Left lung (tissue), 4 donors: ENCODE measurements at regions not wholly inside any gene's neighbourhood (a gene's known extent, or its start where the extent isn't known, plus 50 kb on each side); places are given as distances from the start of the nearest gene placed in this dataset.

Experiments used
- ATAC-seq: fragments of 200-7000 bp; cut with Tn5 transposase; one replicate; pipeline ENCODE4 v1.9.1; 2020; ENCODE audit warnings: moderate library complexity
- DNase-seq, 4 donors: peaks; one replicate each; pipeline ENCODE4 v3.0.0-alpha.2; 2013 to 2020
- H3K27ac ChIP-seq, 2 donors: fragments of 200-600 bp; sonication (generic) in 1 of 2; one replicate each; pipeline versions ENCODE4 v1.5.0 to v1.8.0; 2020 to 2021
- H3K27me3 ChIP-seq, 2 donors: fragments of 200-600 bp; sonication (generic) in 1 of 2; one replicate each; pipeline versions ENCODE4 v1.5.0 to v1.8.0; 2020 to 2021
- H3K36me3 ChIP-seq, 2 donors: fragments of 200-600 bp; sonication (generic) in 1 of 2; one replicate each; pipeline versions ENCODE4 v1.5.0 to v1.8.0; 2020 to 2021
- H3K4me1 ChIP-seq, 2 donors: fragments of 200-600 bp; one replicate each; pipeline ENCODE4 v1.8.0; 2021
- H3K4me3 ChIP-seq, 2 donors: fragments of 200-600 bp; sonication (generic) in 1 of 2; one replicate each; pipeline versions ENCODE4 v1.5.0 to v1.8.0; 2020 to 2021; ENCODE audit warnings: mild to moderate bottlenecking in 1 of 2
- H3K9me3 ChIP-seq, 2 donors: fragments of 200-600 bp; sonication (generic) in 1 of 2; one replicate each; pipeline versions ENCODE4 v1.5.0 to v1.8.0; 2020 to 2021
- intact Hi-C, 2 donors: fragments of 100-400 bp; cut with DNase I; formaldehyde crosslinking; loops; one replicate each; pipeline versions ENCODE4 v1.11.2 to v1.14.2; 2022
- TF ChIP-seq, protein P1 (sequence below), 2 donors: fragments of 200-600 bp; sonication (generic) in 1 of 2; IDR thresholded peaks; one replicate each; pipeline versions ENCODE4 v1.5.0 to v1.8.0; 2021; ENCODE audit warnings: antibody characterized with exemption in 2 of 2
- donor health status: DM: no; HTN: yes; CAD: no.
- donor health status: DM: no; HTN: no; CAD: no.

DNA sequence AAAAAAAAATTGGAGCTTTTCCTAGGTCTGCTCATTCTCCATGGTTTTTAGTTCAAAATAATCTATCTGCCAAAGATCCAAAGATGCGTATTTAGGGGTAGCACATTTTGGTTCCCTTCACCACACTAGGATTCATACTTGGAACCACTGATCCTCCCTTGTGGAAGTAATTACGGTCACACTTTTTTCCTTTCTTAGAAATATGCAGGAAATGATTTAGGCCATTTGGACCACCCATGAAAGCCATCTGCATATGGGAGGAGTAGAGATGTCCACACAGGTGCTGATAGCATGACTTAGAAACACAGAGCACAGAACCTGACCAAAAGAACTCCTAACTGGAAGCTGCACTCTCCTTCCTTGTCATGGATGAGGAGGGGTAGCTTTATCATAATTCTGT, 105.9 kb upstream of the RAI14 start:
- intact Hi-C loops: no loop called here
- Histone ChIP-seq H3K9me3 (peaks cover 0 to 21% of the 10 kb centered on the region in 2 donors), H3K4me3 (no peak overlapping the region), H3K4me1 (peaks cover 0 to 3% of the 10 kb centered on the region in 2 donors), H3K36me3 (no peaks in the 10 kb centered on the region), H3K27ac (no peak overlapping the region), H3K27me3 (no peaks in the 10 kb centered on the region)
- no peak for DNase-seq
- TF ChIP-seq, protein P1, sequence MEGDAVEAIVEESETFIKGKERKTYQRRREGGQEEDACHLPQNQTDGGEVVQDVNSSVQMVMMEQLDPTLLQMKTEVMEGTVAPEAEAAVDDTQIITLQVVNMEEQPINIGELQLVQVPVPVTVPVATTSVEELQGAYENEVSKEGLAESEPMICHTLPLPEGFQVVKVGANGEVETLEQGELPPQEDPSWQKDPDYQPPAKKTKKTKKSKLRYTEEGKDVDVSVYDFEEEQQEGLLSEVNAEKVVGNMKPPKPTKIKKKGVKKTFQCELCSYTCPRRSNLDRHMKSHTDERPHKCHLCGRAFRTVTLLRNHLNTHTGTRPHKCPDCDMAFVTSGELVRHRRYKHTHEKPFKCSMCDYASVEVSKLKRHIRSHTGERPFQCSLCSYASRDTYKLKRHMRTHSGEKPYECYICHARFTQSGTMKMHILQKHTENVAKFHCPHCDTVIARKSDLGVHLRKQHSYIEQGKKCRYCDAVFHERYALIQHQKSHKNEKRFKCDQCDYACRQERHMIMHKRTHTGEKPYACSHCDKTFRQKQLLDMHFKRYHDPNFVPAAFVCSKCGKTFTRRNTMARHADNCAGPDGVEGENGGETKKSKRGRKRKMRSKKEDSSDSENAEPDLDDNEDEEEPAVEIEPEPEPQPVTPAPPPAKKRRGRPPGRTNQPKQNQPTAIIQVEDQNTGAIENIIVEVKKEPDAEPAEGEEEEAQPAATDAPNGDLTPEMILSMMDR (IDR thresholded peaks at IDR 0.05): no peak
- no peak for ATAC-seq

DNA sequence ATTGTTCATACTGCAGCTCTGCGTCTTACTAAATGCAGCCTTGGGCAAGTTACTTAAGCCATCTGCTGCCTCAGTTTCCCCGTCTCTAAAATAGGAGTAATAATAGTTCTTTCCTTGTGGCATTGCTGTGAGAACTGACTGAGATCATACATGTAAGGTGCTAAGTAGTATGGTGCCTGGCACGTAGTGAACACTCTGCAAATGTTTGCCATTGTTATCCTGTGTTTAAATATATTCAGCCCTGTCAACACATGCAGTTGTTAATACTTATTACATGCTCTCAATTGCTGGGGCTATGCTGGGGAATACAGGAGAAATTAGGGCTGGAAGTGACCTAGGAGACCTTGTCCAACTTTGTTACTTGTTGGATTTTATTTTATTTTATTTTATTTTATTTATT, 105.2 kb upstream of the RAI14 start:
- ATAC-seq: no peak
- TF ChIP-seq, protein P1 (IDR thresholded peaks at IDR 0.05): no peak
- peaks cover 0 to 15% of the 10 kb centered on the region in 2 donors for H3K9me3 ChIP-seq
- H3K36me3 ChIP-seq: no peaks in the 10 kb centered on the region
- H3K4me1 ChIP-seq: peaks cover 0 to 3% of the 10 kb centered on the region in 2 donors
- H3K4me3 ChIP-seq: no peak overlapping the region
- DNase-seq: no peak
- no peaks in the 10 kb centered on the region for H3K27me3 ChIP-seq
- intact Hi-C loops: no loop called here
- no peak overlapping the region for H3K27ac ChIP-seq

DNA sequence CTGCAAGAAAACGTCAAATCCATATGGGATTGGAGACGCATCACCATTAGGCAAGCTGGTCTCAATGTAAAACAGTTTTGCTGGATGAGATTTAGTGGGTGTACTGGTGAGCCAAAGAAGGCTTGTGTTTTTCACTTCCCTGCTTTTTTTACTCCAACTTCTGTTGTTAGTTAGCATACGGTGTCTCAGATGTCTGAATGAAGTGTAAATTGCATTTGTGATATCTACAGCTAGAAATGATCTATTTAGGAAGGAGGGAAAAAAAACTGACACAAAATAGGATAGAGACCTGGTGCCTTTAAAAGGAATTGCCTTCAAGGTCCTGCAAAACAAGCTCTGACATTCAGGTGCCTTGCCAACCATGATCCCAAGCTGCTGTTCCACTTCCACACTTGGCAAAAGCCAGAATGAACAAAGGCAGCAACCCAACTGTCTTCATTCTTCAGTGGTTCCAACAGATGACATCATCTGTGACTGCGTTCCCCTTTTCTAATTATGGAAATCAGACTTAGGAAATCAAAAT, 104.2 kb upstream of the RAI14 start:
- no peak for ATAC-seq
- H3K27ac ChIP-seq: no peak overlapping the region

GRCh38 chr5:34552686-34553085, 103.4 kb upstream of the RAI14 start:
- no peak for DNase-seq
- Histone ChIP-seq H3K9me3 (no peaks in the 10 kb centered on the region), H3K27ac (no peak overlapping the region), H3K36me3 (no peaks in the 10 kb centered on the region), H3K27me3 (no peaks in the 10 kb centered on the region), H3K4me3 (no peak overlapping the region), H3K4me1 (peaks cover 0 to 3% of the 10 kb centered on the region in 2 donors)
- intact Hi-C loops: no loop called here
- TF ChIP-seq, protein P1 (IDR thresholded peaks at IDR 0.05): no peak
- no peak for ATAC-seq

More for the DNA sequence above, 104.2 kb upstream of the RAI14 start:
- TF ChIP-seq, protein P1 (IDR thresholded peaks at IDR 0.05): no peak
- no peak overlapping the region for H3K4me3 ChIP-seq
- no peaks in the 10 kb centered on the region for H3K27me3 ChIP-seq
- peak in 1 of 4 donors; percentile 30 for DNase-seq
- H3K36me3 ChIP-seq: no peaks in the 10 kb centered on the region
- peaks cover 0 to 3% of the 10 kb centered on the region in 2 donors for H3K4me1 ChIP-seq
- H3K9me3 ChIP-seq: peaks cover 0 to 6% of the 10 kb centered on the region in 2 donors
- intact Hi-C loops: no loop called here

DNA sequence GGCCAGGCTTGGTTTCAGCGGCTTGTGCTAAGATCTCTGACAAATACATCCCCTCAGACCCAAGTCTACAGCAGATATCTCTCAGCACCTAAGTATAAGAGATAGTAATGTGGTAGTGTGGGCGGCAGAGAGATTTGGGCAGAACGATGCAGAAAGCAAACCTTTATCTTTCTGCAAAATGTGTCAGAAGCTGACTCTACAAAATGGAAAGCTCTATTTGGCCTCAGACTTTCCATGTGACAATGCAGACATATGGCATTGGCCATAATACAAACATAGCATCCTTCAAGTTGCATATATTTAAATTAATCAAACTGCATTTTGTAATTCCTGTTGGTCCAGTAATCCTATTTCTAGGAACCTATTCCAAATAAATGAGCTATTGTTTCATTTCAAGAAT, 102.5 kb upstream of the RAI14 start:
- Histone ChIP-seq H3K4me1 (peaks cover 0 to 3% of the 10 kb centered on the region in 2 donors), H3K27ac (no peak overlapping the region), H3K9me3 (no peaks in the 10 kb centered on the region), H3K36me3 (no peaks in the 10 kb centered on the region), H3K27me3 (no peaks in the 10 kb centered on the region), H3K4me3 (no peak overlapping the region)
- TF ChIP-seq, protein P1 (IDR thresholded peaks at IDR 0.05): no peak
- no peak for ATAC-seq
- intact Hi-C loops: no loop called here
- DNase-seq: no peak
